H1 (cell line): ENCODE measurements at regions not wholly inside any gene's neighbourhood (a gene's known extent, or its start where the extent isn't known, plus 50 kb on each side); places are given as distances from the start of the nearest gene placed in this dataset.

Experiments used
- CTCF ChIA-PET: fragments of 300-600 bp; sonication (Branson Sonifier 250); formaldehyde crosslinking; loops from one replicate; lab custom pipeline; 2021; ENCODE audit not compliant: partially characterized antibody; lab: Charles Lee
- POLR2A ChIA-PET: fragments of 300-600 bp; sonication (Branson Sonifier 250); formaldehyde crosslinking; loops from one replicate; lab custom pipeline; 2021; ENCODE audit warnings: inconsistent platforms; ENCODE audit not compliant: partially characterized antibody; lab: Charles Lee
- DNase-seq, 2 experiments: peaks; one replicate each; pipeline versions ENCODE4 v3.0.0 to v3.0.0-alpha.2; 2010 to 2022; ENCODE audit warnings: low spot score in 2 of 2, low read depth in 1 of 2, mixed read lengths in 1 of 2
- FAIRE-seq: peaks from 2 replicates; lab custom pipeline; 2011; peaks lifted over from hg19 to GRCh38; lab: Jason Lieb, UNC
- H2AFZ ChIP-seq: 2 replicates; pipeline ENCODE4 v1.8.1; 2012; ENCODE audit warnings: low read length, inconsistent platforms
- H2AK5ac ChIP-seq: 2 replicates; pipeline ENCODE4 v1.6.1; 2013; ENCODE audit warnings: low read depth, low read length
- H2BK120ac ChIP-seq: replicated peaks from 2 replicates; pipeline ENCODE3; 2013; ENCODE audit warnings: low read depth, low read length, inconsistent platforms
- H2BK12ac ChIP-seq: 2 replicates; pipeline ENCODE4 v1.6.1; 2013; ENCODE audit warnings: low read depth, low read length
- H2BK15ac ChIP-seq: 2 replicates; pipeline ENCODE4 v1.6.1; 2013; ENCODE audit warnings: low read length
- H2BK20ac ChIP-seq: 2 replicates; pipeline ENCODE4 v1.6.1; 2013; ENCODE audit warnings: low read length
- H2BK5ac ChIP-seq: 2 replicates; pipeline ENCODE4 v1.6.1; 2013; ENCODE audit warnings: low read depth, low read length
- H3K14ac ChIP-seq: 2 replicates; pipeline ENCODE4 v1.6.1; 2013; ENCODE audit warnings: inconsistent platforms; ENCODE audit not compliant: insufficient read length
- H3K18ac ChIP-seq: 2 replicates; pipeline ENCODE4 v1.6.1; 2013; ENCODE audit warnings: low read length; ENCODE audit errors: extremely low read depth
- H3K23ac ChIP-seq: 2 replicates; pipeline ENCODE4 v1.6.1; 2013; ENCODE audit warnings: inconsistent platforms; ENCODE audit not compliant: insufficient read length
- H3K23me2 ChIP-seq: 2 replicates; pipeline ENCODE4 v1.6.1; 2013; ENCODE audit warnings: low read depth, low read length
- H3K27ac ChIP-seq: 2 replicates; pipeline ENCODE4 v1.6.1; 2011; ENCODE audit warnings: low read depth, low read length, inconsistent platforms
- H3K27me3 ChIP-seq, 4 experiments: replicated peaks in 1 of 4; 1 replicate in 1 of 4; 2 replicates in 3 of 4; pipeline versions ENCODE4 v1.6.1 to v1.8.1; 2011 to 2013; ENCODE audit warnings: low read length in 3 of 4, mild to moderate bottlenecking in 3 of 4, inconsistent platforms in 2 of 4, mixed read lengths in 2 of 4, moderate library complexity in 1 of 4; ENCODE audit not compliant: control insufficient read depth in 3 of 4, insufficient read depth in 3 of 4; ENCODE audit errors: extremely low read depth in 1 of 4
- H3K36me3 ChIP-seq, 4 experiments: 2 replicates each; pipeline versions ENCODE4 v1.6.1 to v1.8.1; 2011 to 2013; ENCODE audit warnings: mild to moderate bottlenecking in 4 of 4, low read length in 3 of 4, moderate library complexity in 2 of 4, control low read depth in 1 of 4, inconsistent platforms in 1 of 4; ENCODE audit not compliant: insufficient read depth in 4 of 4, control insufficient read depth in 2 of 4
- H3K4ac ChIP-seq: replicated peaks from 2 replicates; pipeline ENCODE3; 2013; ENCODE audit warnings: low read length, low read depth, mixed read lengths, inconsistent platforms; ENCODE audit not compliant: insufficient read length
- H3K4me1 ChIP-seq, 4 experiments: replicated peaks in 1 of 4; 1 replicate in 1 of 4; 2 replicates in 3 of 4; pipeline versions ENCODE4 v1.6.1 to v1.8.1; 2011 to 2013; ENCODE audit warnings: low read length in 3 of 4, inconsistent platforms in 2 of 4, mixed read lengths in 1 of 4; ENCODE audit not compliant: insufficient read depth in 4 of 4, control insufficient read depth in 3 of 4
- H3K4me2 ChIP-seq, 2 experiments: 2 replicates each; pipeline versions ENCODE4 v1.6.1 to v1.8.1; 2011 to 2013; ENCODE audit warnings: low read depth in 2 of 2, low read length in 2 of 2, control low read depth in 1 of 2, inconsistent platforms in 1 of 2, mild to moderate bottlenecking in 1 of 2; ENCODE audit not compliant: insufficient read depth in 1 of 2
- H3K4me3 ChIP-seq, 4 experiments: fragments of 200-600, 300-600 bp in 1 of 4; sonication (generic), shearing (Covaris generic), sonication (Bioruptor Twin) in 1 of 4; 2 replicates each; pipeline versions ENCODE4 v1.5.1 to v1.8.1; 2011 to 2016; ENCODE audit warnings: low read length in 4 of 4, low read depth in 3 of 4, control low read depth in 2 of 4, inconsistent platforms in 2 of 4, mild to moderate bottlenecking in 2 of 4, mixed read lengths in 1 of 4, moderate library complexity in 1 of 4; ENCODE audit not compliant: insufficient read depth in 2 of 4; ENCODE audit errors: extremely low read depth in 1 of 4
- H3K56ac ChIP-seq: replicated peaks from 2 replicates; pipeline ENCODE3; 2013; ENCODE audit warnings: low read depth, mild to moderate bottlenecking, mixed read lengths, low read length, inconsistent platforms; ENCODE audit not compliant: insufficient read length
- H3K79me1 ChIP-seq: 2 replicates; pipeline ENCODE4 v1.6.1; 2013; ENCODE audit warnings: low read depth, low read length, control low read depth
- H3K79me2 ChIP-seq, 2 experiments: 2 replicates each; pipeline versions ENCODE4 v1.6.1 to v1.8.1; 2012 to 2013; ENCODE audit warnings: low read length in 2 of 2, mild to moderate bottlenecking in 2 of 2, inconsistent platforms in 1 of 2; ENCODE audit not compliant: insufficient read depth in 2 of 2, control insufficient read depth in 1 of 2
- H3K9ac ChIP-seq, 4 experiments: replicated peaks in 1 of 4; 1 replicate in 1 of 4; 2 replicates in 3 of 4; pipeline versions ENCODE4 v1.6.1 to v1.8.1; 2011 to 2013; ENCODE audit warnings: low read depth in 3 of 4, low read length in 3 of 4, control low read depth in 2 of 4, mild to moderate bottlenecking in 2 of 4, moderate library complexity in 2 of 4, inconsistent platforms in 1 of 4; ENCODE audit errors: extremely low read depth in 1 of 4
- H3K9me3 ChIP-seq, 2 experiments: 2 replicates each; pipeline versions ENCODE4 v1.6.1 to v1.8.1; 2012 to 2013; ENCODE audit warnings: mild to moderate bottlenecking in 2 of 2, moderate library complexity in 2 of 2, control low read depth in 1 of 2, inconsistent platforms in 1 of 2, low read depth in 1 of 2, low read length in 1 of 2, mixed read lengths in 1 of 2; ENCODE audit not compliant: insufficient read depth in 2 of 2
- H4K20me1 ChIP-seq, 2 experiments: replicated peaks in 1 of 2; 2 replicates each; pipeline versions ENCODE3 to v1.8.1; 2011 to 2013; ENCODE audit warnings: inconsistent platforms in 2 of 2, low read length in 2 of 2, mild to moderate bottlenecking in 1 of 2; ENCODE audit not compliant: insufficient read depth in 2 of 2, control insufficient read depth in 1 of 2
- H4K5ac ChIP-seq: 2 replicates; pipeline ENCODE4 v1.6.1; 2013; ENCODE audit warnings: low read length, low read depth, mixed read lengths, inconsistent platforms; ENCODE audit not compliant: insufficient read length
- H4K8ac ChIP-seq: 2 replicates; pipeline ENCODE4 v1.8.0; 2013; ENCODE audit warnings: mild to moderate bottlenecking, moderate library complexity, low read length, inconsistent platforms; ENCODE audit not compliant: insufficient read depth; ENCODE audit errors: extremely low read depth
- H4K91ac ChIP-seq: replicated peaks from 2 replicates; pipeline ENCODE3; 2013; ENCODE audit warnings: low read length, mixed read lengths, inconsistent platforms; ENCODE audit not compliant: insufficient read length
- ASH2L ChIP-seq: fragments of 200-600, 300-600 bp; sonication (generic); IDR thresholded peaks from one replicate; pipeline ENCODE4 v1.7.1; 2017; ENCODE audit warnings: low read length
- BACH1 ChIP-seq: IDR thresholded peaks from 2 replicates; pipeline ENCODE4 v1.6.1; 2012; ENCODE audit warnings: low read length, improper control_type of control experiment
- BRCA1 ChIP-seq: IDR thresholded peaks from 2 replicates; pipeline ENCODE4 v1.6.1; 2012; ENCODE audit warnings: low read depth, low read length, improper control_type of control experiment
- CEBPB ChIP-seq: IDR thresholded peaks from 2 replicates; pipeline ENCODE4 v1.6.1; 2012; ENCODE audit warnings: low read depth, low read length
- CHD2 ChIP-seq: IDR thresholded peaks from 2 replicates; pipeline ENCODE4 v1.6.1; 2012; ENCODE audit warnings: low read length, improper control_type of control experiment
- CTBP2 ChIP-seq: IDR thresholded peaks from 2 replicates; pipeline ENCODE4 v1.7.0; 2011; ENCODE audit warnings: borderline replicate concordance, mild to moderate bottlenecking, moderate library complexity, mixed read lengths, low read length; ENCODE audit not compliant: insufficient read depth, insufficient read length
- JUND ChIP-seq: IDR thresholded peaks from 2 replicates; pipeline ENCODE4 v1.6.1; 2011; ENCODE audit warnings: mild to moderate bottlenecking, improper control_type of control experiment, low read length
- KDM5A ChIP-seq: fragments of 200-600 bp; IDR thresholded peaks from 2 replicates; pipeline ENCODE4 v1.7.1; 2012; ENCODE audit warnings: mild to moderate bottlenecking, low read length, inconsistent platforms, mixed read lengths
- NANOG ChIP-seq: IDR thresholded peaks from 2 replicates; pipeline ENCODE4 v1.6.1; 2011; ENCODE audit warnings: low read length, low read depth, mild to moderate bottlenecking, inconsistent platforms; ENCODE audit not compliant: insufficient read depth, poor library complexity, severe bottlenecking
- SIN3A ChIP-seq, 2 experiments: IDR thresholded peaks in 1 of 2; conservative IDR thresholded peaks in 1 of 2; 2 replicates each; pipeline ENCODE4 v1.6.1; 2011 to 2012; ENCODE audit warnings: low read length in 2 of 2, improper control_type of control experiment in 1 of 2, low read depth in 1 of 2, mild to moderate bottlenecking in 1 of 2
- SRF ChIP-seq: IDR thresholded peaks from 2 replicates; pipeline ENCODE4 v1.6.1; 2011; ENCODE audit warnings: mild to moderate bottlenecking, low read depth, low read length, moderate library complexity
- TEAD4 ChIP-seq: IDR thresholded peaks from 2 replicates; pipeline ENCODE4 v1.6.1; 2012; ENCODE audit warnings: low read depth, low read length, inconsistent platforms, mixed read lengths
- WGBS, 2 experiments: shearing (Covaris generic) in 1 of 2; methylation state at CpG; one replicate each; pipeline versions ENCODE4 v1.1.6 to v1.1.7; 2013 to 2015; ENCODE audit warnings: low lambda C conversion rate in 2 of 2, mixed read lengths in 2 of 2, inconsistent platforms in 1 of 2, low coverage in 1 of 2, missing lambda C conversion rate in 1 of 2; ENCODE audit not compliant: insufficient replicate concordance in 2 of 2, insufficient coverage in 1 of 2, insufficient read length in 1 of 2; ENCODE audit errors: extremely low coverage in 1 of 2, missing lambda C conversion rate in 1 of 2; 5-methylcytosine and 5-hydroxymethylcytosine counted together
- TF ChIP-seq, protein P1 (sequence below), 3 experiments: IDR thresholded peaks; 1 replicate in 2 of 3; 2 replicates in 1 of 3; pipeline versions ENCODE4 v1.5.1 to v1.6.1; 2011; ENCODE audit warnings: low read length in 3 of 3, mild to moderate bottlenecking in 3 of 3, inconsistent platforms in 2 of 3, low read depth in 1 of 3, moderate library complexity in 1 of 3; ENCODE audit not compliant: insufficient read depth in 1 of 3; ENCODE audit errors: control extremely low read depth in 1 of 3

GRCh38 chr17:5962371-5962770 lies 107.8 kb upstream of the WSCD1 start:
- Histone ChIP-seq H4K91ac (no peak overlapping the region), H2BK120ac (no peak overlapping the region), H4K20me1 (no peaks in the 10 kb centered on the region), H4K5ac (no peak overlapping the region), H2BK20ac (no peak overlapping the region), H3K23ac (no peak overlapping the region), H3K27me3 (no peaks in the 10 kb centered on the region), H4K8ac (no peak overlapping the region), H3K36me3 (no peaks in the 10 kb centered on the region), H2AK5ac (no peak overlapping the region), H2AFZ (no peak overlapping the region), H3K18ac (no peak overlapping the region), H3K9me3 (no peaks in the 10 kb centered on the region), H3K56ac (no peak overlapping the region), H3K4me1 (no peaks in the 10 kb centered on the region), H2BK12ac (no peak overlapping the region), H3K79me1 (no peaks in the 10 kb centered on the region), H3K27ac (no peak overlapping the region), H3K4me3 (no peak overlapping the region), H3K4me2 (no peak overlapping the region), H3K79me2 (no peaks in the 10 kb centered on the region), H2BK15ac (no peak overlapping the region), H2BK5ac (no peak overlapping the region), H3K4ac (no peak overlapping the region), H3K14ac (no peak overlapping the region), H3K23me2 (no peaks in the 10 kb centered on the region), H3K9ac (no peak overlapping the region)
- ChIA-PET POLR2A (no interaction called here), CTCF (no interaction called here)
- 88% methylated on average over 4 of the region's 4 CpGs; no CpG with 5 or more reads in 1 of the 2 experiments for WGBS, 2 experiments
- FAIRE-seq = no peak
- no peak for DNase-seq
- TF ChIP-seq CHD2 = no peak
- no peak for TF ChIP-seq BACH1
- no peak for TF ChIP-seq CTBP2
- no peak for TF ChIP-seq ASH2L
- no peak for TF ChIP-seq SIN3A (conservative IDR thresholded peaks at IDR 0.05 in 1 of 2, IDR thresholded peaks at IDR 0.05 in 1 of 2; ENCODE audit: low read depth in 1 of 2, low read length in 2 of 2)
- no peak for TF ChIP-seq JUND
- no peak for TF ChIP-seq TEAD4
- TF ChIP-seq CEBPB = no peak
- no peak for TF ChIP-seq SRF
- TF ChIP-seq, protein P1, sequence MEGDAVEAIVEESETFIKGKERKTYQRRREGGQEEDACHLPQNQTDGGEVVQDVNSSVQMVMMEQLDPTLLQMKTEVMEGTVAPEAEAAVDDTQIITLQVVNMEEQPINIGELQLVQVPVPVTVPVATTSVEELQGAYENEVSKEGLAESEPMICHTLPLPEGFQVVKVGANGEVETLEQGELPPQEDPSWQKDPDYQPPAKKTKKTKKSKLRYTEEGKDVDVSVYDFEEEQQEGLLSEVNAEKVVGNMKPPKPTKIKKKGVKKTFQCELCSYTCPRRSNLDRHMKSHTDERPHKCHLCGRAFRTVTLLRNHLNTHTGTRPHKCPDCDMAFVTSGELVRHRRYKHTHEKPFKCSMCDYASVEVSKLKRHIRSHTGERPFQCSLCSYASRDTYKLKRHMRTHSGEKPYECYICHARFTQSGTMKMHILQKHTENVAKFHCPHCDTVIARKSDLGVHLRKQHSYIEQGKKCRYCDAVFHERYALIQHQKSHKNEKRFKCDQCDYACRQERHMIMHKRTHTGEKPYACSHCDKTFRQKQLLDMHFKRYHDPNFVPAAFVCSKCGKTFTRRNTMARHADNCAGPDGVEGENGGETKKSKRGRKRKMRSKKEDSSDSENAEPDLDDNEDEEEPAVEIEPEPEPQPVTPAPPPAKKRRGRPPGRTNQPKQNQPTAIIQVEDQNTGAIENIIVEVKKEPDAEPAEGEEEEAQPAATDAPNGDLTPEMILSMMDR (IDR thresholded peaks at IDR 0.05; ENCODE audit: control extremely low read depth in 1 of 3, insufficient read depth in 1 of 3, low read depth in 1 of 3, low read length in 3 of 3) = no peak
- no peak for TF ChIP-seq BRCA1
- no peak for TF ChIP-seq NANOG
- TF ChIP-seq KDM5A = no peak
